Peyer's patch (tissue), 4 donors: ENCODE measurements at regions not wholly inside any gene's neighbourhood (a gene's known extent, or its start where the extent isn't known, plus 50 kb on each side); places are given as distances from the start of the nearest gene placed in this dataset.
"Not testable (repeated sequence)": the region's sequence is repeated elsewhere in the genome, so short reads cannot be mapped to it uniquely, and the experiment has no call there.

ENCODE experiments used
- DNase-seq, 3 donors: peaks; one replicate each; pipeline ENCODE4 v3.0.0-alpha.2; 2017 to 2019
- H3K27ac ChIP-seq, 4 donors: fragments of 200-600 bp; sonication (generic); one replicate each; pipeline ENCODE4 v1.5.1; 2016 to 2019
- H3K27me3 ChIP-seq, 2 donors: fragments of 200-600 bp; sonication (generic); one replicate each; pipeline ENCODE4 v1.5.1; 2019
- H3K36me3 ChIP-seq, 3 donors: fragments of 200-600 bp; sonication (generic); one replicate each; pipeline ENCODE4 v1.5.1; 2016 to 2019
- H3K4me1 ChIP-seq, 4 donors: fragments of 200-600 bp; sonication (generic); one replicate each; pipeline ENCODE4 v1.5.1; 2016 to 2019
- H3K4me3 ChIP-seq, 4 donors: fragments of 200-600 bp; sonication (generic); 1 replicate in 3 of 4; 2 replicates in 1 of 4; pipeline ENCODE4 v1.5.1; 2016 to 2019; ENCODE audit warnings: mild to moderate bottlenecking in 1 of 4
- H3K9me3 ChIP-seq, 4 donors: fragments of 200-600 bp; sonication (generic); one replicate each; pipeline ENCODE4 v1.5.1; 2016 to 2019; ENCODE audit warnings: mild to moderate bottlenecking in 1 of 4
- POLR2A ChIP-seq, 2 donors: fragments of 450-650 bp; IDR thresholded peaks; one replicate each; pipeline ENCODE4 v1.5.1; 2017; ENCODE audit warnings: antibody characterized with exemption in 2 of 2, mild to moderate bottlenecking in 2 of 2, moderate library complexity in 2 of 2
- TF ChIP-seq, protein P1 (sequence below), 6 experiments: fragments of 450-650 bp in 4 of 6; fragments of 200-600 bp in 2 of 6; sonication (generic) in 1 of 6; IDR thresholded peaks; one replicate each; pipeline ENCODE4 v1.5.1; 2017 to 2019; ENCODE audit warnings: antibody characterized with exemption in 6 of 6, mild to moderate bottlenecking in 3 of 6, moderate library complexity in 1 of 6

- H3K9me3 ChIP-seq, result no peaks in the 10 kb centered on the region
- H3K36me3 ChIP-seq, result no peaks in the 10 kb centered on the region
- no peak for DNase-seq
- H3K27ac ChIP-seq, result no peak overlapping the region
- no peaks in the 10 kb centered on the region for H3K27me3 ChIP-seq
- H3K4me1 ChIP-seq, result no peaks in the 10 kb centered on the region
- TF ChIP-seq, protein P1, sequence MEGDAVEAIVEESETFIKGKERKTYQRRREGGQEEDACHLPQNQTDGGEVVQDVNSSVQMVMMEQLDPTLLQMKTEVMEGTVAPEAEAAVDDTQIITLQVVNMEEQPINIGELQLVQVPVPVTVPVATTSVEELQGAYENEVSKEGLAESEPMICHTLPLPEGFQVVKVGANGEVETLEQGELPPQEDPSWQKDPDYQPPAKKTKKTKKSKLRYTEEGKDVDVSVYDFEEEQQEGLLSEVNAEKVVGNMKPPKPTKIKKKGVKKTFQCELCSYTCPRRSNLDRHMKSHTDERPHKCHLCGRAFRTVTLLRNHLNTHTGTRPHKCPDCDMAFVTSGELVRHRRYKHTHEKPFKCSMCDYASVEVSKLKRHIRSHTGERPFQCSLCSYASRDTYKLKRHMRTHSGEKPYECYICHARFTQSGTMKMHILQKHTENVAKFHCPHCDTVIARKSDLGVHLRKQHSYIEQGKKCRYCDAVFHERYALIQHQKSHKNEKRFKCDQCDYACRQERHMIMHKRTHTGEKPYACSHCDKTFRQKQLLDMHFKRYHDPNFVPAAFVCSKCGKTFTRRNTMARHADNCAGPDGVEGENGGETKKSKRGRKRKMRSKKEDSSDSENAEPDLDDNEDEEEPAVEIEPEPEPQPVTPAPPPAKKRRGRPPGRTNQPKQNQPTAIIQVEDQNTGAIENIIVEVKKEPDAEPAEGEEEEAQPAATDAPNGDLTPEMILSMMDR (IDR thresholded peaks at IDR 0.05), result no peak
- no peak overlapping the region for H3K4me3 ChIP-seq
Measured at GRCh38 chr6:62993951-62994350, 217.3 kb upstream of the FKBP1C start.

DNA sequence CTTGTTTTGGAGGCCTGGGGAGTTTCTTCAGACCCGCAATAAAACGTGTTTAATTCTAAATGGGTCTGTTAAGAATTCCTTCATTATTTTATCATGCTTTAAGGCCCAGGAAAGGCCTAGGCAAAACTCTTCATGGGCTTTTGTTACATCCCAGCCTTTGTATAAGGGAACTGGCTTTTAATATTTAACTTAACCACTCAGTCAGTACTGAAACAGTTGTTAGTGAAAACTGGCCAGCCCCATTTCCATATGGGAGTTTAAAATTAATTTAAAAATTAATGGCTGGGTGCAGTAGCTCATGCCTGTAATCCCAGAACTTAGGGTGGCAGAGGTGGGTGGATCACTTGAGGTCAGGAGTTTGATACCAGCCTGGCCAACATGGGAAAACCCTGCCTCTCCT lies 213.2 kb upstream of the FKBP1C start:
- Histone ChIP-seq H3K27me3 (no peaks in the 10 kb centered on the region), H3K4me1 (no peaks in the 10 kb centered on the region), H3K9me3 (no peaks in the 10 kb centered on the region), H3K36me3 (no peaks in the 10 kb centered on the region), H3K27ac (no peak overlapping the region), H3K4me3 (no peak overlapping the region)
- TF ChIP-seq POLR2A (IDR thresholded peaks at IDR 0.05), result no peak
- TF ChIP-seq, protein P1 (IDR thresholded peaks at IDR 0.05), result no peak
- no peak for DNase-seq

GRCh38 chr6:62999242-62999641 lies 212.0 kb upstream of the FKBP1C start:
- not testable (repeated sequence) for H3K4me3 ChIP-seq, H3K27me3 ChIP-seq, H3K4me1 ChIP-seq, H3K9me3 ChIP-seq, DNase-seq, H3K27ac ChIP-seq, H3K36me3 ChIP-seq

DNA sequence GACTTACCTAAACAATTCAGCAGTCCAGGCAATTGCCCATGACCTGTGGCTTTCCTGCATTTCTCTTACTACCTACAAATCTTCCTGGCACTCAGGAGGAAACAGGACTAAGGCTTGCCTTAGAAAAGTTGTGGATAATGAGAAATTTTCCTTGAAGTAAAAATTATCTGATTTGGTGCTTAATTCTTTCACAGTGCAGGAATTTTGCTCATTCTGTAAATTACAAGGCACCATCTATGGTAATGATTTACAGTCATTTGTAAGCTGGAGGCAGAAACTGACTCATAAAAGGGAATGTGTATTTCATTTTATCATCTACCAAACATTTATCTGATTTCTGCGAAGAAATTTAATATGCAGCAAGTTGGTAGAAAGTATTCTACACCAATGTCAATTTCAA lies 211.5 kb upstream of the FKBP1C start:
- Histone ChIP-seq H3K36me3 (no peaks in the 10 kb centered on the region), H3K4me1 (no peaks in the 10 kb centered on the region), H3K27me3 (no peaks in the 10 kb centered on the region), H3K9me3 (no peaks in the 10 kb centered on the region), H3K27ac (no peak overlapping the region), H3K4me3 (no peak overlapping the region)
- no peak for DNase-seq
- TF ChIP-seq POLR2A (IDR thresholded peaks at IDR 0.05), result no peak
- TF ChIP-seq, protein P1 (IDR thresholded peaks at IDR 0.05), result no peak

GRCh38 chr6:63006018-63006417 lies 205.3 kb upstream of the FKBP1C start:
- H3K27me3 ChIP-seq, H3K9me3 ChIP-seq, DNase-seq, H3K27ac ChIP-seq, H3K4me1 ChIP-seq, H3K4me3 ChIP-seq, H3K36me3 ChIP-seq: not testable (repeated sequence)

DNA sequence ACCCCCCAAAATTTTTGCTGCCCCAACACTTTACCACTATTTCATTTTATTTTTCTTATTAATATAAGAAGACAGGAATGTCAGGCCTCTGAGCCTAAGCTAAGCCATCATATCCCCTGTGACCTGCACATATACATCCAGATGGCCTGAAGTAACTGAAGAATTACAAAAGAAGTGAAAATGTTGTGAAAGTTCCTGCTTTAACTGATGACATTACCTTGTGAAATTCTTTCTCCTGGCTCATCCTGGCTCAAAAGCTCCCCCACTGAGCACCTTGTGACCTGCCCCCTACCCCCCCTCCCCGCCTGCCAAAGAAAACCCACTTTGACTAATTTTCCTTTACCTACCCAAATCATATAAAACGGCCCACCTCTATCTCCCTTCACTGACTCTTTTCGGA lies 200.3 kb upstream of the FKBP1C start:
- DNase-seq, H3K4me3 ChIP-seq, H3K27ac ChIP-seq, H3K4me1 ChIP-seq, H3K27me3 ChIP-seq, H3K36me3 ChIP-seq, H3K9me3 ChIP-seq: not testable (repeated sequence)

DNA sequence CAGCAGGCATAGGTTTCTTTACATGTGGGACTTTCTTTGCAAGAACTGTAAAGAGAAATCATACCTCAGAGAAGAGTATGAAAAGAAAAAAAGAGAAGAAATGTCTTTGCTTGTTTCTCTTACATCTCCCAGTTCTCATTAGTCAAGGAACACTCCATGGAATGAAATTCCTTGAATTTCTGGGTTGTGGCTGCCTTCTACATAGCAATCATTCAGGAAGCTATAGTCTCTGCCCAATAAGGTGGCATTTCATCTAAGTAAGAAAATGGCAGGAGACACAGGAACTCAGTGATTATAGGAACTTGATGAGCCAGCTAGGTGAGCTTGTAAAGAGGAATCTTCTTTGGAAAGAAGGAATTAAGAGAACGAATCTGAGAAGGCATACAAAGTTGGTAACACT lies 197.0 kb upstream of the FKBP1C start:
- Histone ChIP-seq H3K9me3 (no peaks in the 10 kb centered on the region), H3K4me1 (no peaks in the 10 kb centered on the region), H3K36me3 (no peaks in the 10 kb centered on the region), H3K4me3 (no peak overlapping the region), H3K27ac (no peak overlapping the region), H3K27me3 (no peaks in the 10 kb centered on the region)
- no peak for TF ChIP-seq POLR2A (IDR thresholded peaks at IDR 0.05)
- TF ChIP-seq, protein P1 (IDR thresholded peaks at IDR 0.05), result no peak
- DNase-seq, result no peak
